Ovary (tissue), 7 donors: ENCODE measurements at regions not wholly inside any gene's neighbourhood (a gene's known extent, or its start where the extent isn't known, plus 50 kb on each side); places are given as distances from the start of the nearest gene placed in this dataset.

ENCODE experiments used
- DNase-seq, 5 donors: peaks; one replicate each; pipeline ENCODE4 v3.0.0-alpha.2; 2019 to 2020
- H3K27ac ChIP-seq, 2 donors: fragments of 200-600 bp; one replicate each; pipeline versions ENCODE4 v1.5.1 to v1.8.0; 2019 to 2022
- H3K27me3 ChIP-seq: fragments of 200-600 bp; one replicate; pipeline ENCODE4 v1.8.0; 2022
- H3K36me3 ChIP-seq: fragments of 200-600 bp; sonication (generic); one replicate; pipeline ENCODE4 v1.5.1; 2019
- H3K4me1 ChIP-seq: one replicate; pipeline ENCODE4 v1.8.1; 2013; ENCODE audit warnings: mild to moderate bottlenecking, moderate library complexity; ENCODE audit not compliant: insufficient read depth
- H3K4me3 ChIP-seq: fragments of 200-600 bp; sonication (generic); one replicate; pipeline ENCODE4 v1.5.1; 2017
- H3K9me3 ChIP-seq, 2 donors: fragments of 200-600 bp in 1 of 2; sonication (generic) in 1 of 2; one replicate each; pipeline versions ENCODE4 v1.5.1 to v1.8.1; 2013 to 2019; ENCODE audit warnings: mild to moderate bottlenecking in 1 of 2, moderate library complexity in 1 of 2
- EP300 ChIP-seq: sonication (generic); formaldehyde crosslinking; IDR thresholded peaks from one replicate; pipeline ENCODE4 v1.6.1; 2017; ENCODE audit warnings: antibody characterized with exemption
- POLR2A ChIP-seq: fragments of 450-650 bp; IDR thresholded peaks from one replicate; pipeline ENCODE4 v1.6.1; 2017; ENCODE audit warnings: antibody characterized with exemption, mild to moderate bottlenecking, moderate library complexity
- WGBS, 3 donors: extraction: QIAGEN DNeasy Blood & Tissue Kit in 1 of 3; methylation state at CpG; one replicate each; pipeline versions ENCODE4 v1.1.5 to v1.1.7; 2013 to 2017; 5-methylcytosine and 5-hydroxymethylcytosine counted together
- intact Hi-C, 4 donors: fragments of 100-400 bp; cut with DNase I; formaldehyde crosslinking; loops; one replicate each; pipeline versions ENCODE4 v1.11.0 to v1.15.1; 2022 to 2023
- TF ChIP-seq, protein P1 (sequence below), 3 donors: fragments of 450-650 bp in 2 of 3; fragments of 200-600 bp in 1 of 3; IDR thresholded peaks; one replicate each; pipeline versions ENCODE4 v1.5.1 to v1.8.0; 2016 to 2022; ENCODE audit warnings: antibody characterized with exemption in 3 of 3, mild to moderate bottlenecking in 1 of 3
- donor health status: DM: no; HTN: no; CAD: no; lungs with moderate emphysema.
- donor health status: DM: no; HTN: no; CAD: no.
- donor health status: Bipolar disorder and iron deficiency.
- donor health status: DM: no; HTN: no; CAD: no.
- donor health status: DM: yes; HTN: yes; CAD: no.

DNA sequence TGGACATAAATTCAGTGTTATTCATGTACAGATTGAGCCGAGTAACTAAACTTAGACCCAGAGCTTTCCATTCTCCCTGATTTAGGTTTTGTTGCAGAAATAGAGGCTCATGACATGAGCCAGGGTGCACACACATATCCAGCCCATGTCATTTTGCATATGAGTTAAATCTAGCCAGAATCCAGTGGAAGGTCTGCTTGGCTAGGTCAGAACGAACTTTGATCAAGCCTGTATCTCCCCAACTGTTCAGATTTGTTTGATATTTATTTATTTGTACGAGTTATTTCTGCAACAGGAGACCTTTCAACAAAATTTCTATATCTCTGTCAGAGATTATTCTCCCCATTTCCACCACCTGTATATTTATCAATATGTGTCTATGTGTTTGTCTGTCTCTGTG, 247.5 kb upstream of the THBS1 start:
- Histone ChIP-seq H3K27me3 (no peaks in the 10 kb centered on the region), H3K4me3 (no peak overlapping the region), H3K36me3 (no peaks in the 10 kb centered on the region), H3K27ac (no peak overlapping the region), H3K4me1 (peaks cover 3% of the 10 kb centered on the region), H3K9me3 (no peaks in the 10 kb centered on the region)
- intact Hi-C loops = no loop called here
- TF ChIP-seq, protein P1, sequence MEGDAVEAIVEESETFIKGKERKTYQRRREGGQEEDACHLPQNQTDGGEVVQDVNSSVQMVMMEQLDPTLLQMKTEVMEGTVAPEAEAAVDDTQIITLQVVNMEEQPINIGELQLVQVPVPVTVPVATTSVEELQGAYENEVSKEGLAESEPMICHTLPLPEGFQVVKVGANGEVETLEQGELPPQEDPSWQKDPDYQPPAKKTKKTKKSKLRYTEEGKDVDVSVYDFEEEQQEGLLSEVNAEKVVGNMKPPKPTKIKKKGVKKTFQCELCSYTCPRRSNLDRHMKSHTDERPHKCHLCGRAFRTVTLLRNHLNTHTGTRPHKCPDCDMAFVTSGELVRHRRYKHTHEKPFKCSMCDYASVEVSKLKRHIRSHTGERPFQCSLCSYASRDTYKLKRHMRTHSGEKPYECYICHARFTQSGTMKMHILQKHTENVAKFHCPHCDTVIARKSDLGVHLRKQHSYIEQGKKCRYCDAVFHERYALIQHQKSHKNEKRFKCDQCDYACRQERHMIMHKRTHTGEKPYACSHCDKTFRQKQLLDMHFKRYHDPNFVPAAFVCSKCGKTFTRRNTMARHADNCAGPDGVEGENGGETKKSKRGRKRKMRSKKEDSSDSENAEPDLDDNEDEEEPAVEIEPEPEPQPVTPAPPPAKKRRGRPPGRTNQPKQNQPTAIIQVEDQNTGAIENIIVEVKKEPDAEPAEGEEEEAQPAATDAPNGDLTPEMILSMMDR (IDR thresholded peaks at IDR 0.05) = no peak
- TF ChIP-seq EP300 (no peak), POLR2A (no peak)
- no peak for DNase-seq
- 62 to 83% (median 74%) methylated on average over 3 of the region's 3 CpGs for WGBS, 3 donors

DNA sequence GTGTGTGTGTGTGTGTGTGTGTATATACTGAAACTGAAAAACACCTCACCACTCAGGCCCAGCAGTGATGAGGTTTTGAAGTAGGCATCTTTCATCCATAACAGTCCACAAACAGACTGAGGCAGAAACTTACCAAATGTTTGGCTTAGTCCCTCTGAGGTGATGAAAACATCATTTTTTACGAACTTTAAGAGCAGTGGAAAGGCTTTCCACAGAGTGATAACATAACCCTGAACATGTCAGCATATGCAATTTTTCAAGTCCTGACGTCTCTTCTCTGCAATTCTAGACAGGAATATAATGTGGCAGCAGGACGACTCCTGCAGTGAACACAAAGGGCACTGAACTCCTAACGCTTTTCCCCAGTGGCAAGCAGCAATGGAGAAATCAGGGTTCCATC, 247.0 kb upstream of the THBS1 start:
- Histone ChIP-seq H3K27ac (no peak overlapping the region), H3K9me3 (no peaks in the 10 kb centered on the region), H3K4me3 (no peak overlapping the region), H3K36me3 (no peaks in the 10 kb centered on the region), H3K4me1 (peaks cover 3% of the 10 kb centered on the region), H3K27me3 (no peaks in the 10 kb centered on the region)
- no peak for DNase-seq
- 59 to 72% (median 68%) methylated on average over 4 of the region's 4 CpGs for WGBS, 3 donors
- intact Hi-C loops = no loop called here
- no peak for TF ChIP-seq EP300
- TF ChIP-seq, protein P1 (IDR thresholded peaks at IDR 0.05) = no peak
- TF ChIP-seq POLR2A = no peak

DNA sequence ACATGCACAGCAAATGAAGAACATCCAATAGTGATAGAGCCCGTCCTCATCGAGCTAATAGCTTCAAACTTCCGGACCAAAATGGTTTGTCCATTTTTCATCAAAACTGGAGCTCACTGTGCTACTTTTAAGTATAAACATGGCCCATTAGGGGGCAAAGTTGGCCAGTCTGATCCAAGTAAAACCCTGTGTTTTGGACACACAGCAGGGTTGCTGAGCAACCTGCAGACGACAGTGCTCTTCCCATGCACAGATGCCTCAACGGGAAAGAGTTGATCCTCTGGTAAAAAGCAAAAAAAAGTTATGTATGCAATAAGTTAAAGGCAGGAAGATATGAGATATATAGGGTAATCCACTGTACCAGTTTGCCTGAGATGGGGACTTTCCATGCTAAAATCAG, 244.0 kb upstream of the THBS1 start:
- TF ChIP-seq EP300 (no peak), POLR2A (no peak)
- TF ChIP-seq, protein P1 (IDR thresholded peaks at IDR 0.05) = no peak
- H3K36me3 ChIP-seq = no peaks in the 10 kb centered on the region
- no peaks in the 10 kb centered on the region for H3K27me3 ChIP-seq
- WGBS, 3 donors = 47 to 65% (median 60%) methylated on average over 5 of the region's 5 CpGs
- no peak overlapping the region for H3K4me3 ChIP-seq
- H3K9me3 ChIP-seq = no peaks in the 10 kb centered on the region
- no peak for DNase-seq
- no peak overlapping the region for H3K27ac ChIP-seq
- intact Hi-C loops = no loop called here
- peaks cover 5% of the 10 kb centered on the region for H3K4me1 ChIP-seq

DNA sequence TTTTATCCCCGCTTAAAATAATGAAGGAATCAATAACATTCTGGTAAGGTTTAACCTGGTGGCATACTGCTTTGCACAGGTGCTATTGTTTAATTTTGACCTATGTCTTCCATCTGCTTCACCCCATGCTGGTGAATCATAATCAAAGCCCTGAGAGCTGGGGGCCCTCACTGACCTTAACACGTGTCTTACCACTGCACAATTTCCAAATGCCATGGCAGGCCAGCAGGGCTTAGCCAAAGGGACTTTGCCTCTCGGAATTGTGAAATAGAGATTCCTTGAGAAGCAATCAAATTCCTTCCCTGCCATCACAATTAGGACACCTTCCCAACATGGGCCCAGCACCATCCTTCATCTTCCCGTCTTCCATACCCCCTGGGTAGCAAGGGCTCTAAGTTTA, 242.6 kb upstream of the THBS1 start:
- 73 to 82% (median 80%) methylated on average over 4 of the region's 4 CpGs for WGBS, 3 donors
- intact Hi-C loops = no loop called here
- Histone ChIP-seq H3K36me3 (no peaks in the 10 kb centered on the region), H3K27me3 (no peaks in the 10 kb centered on the region), H3K27ac (no peak overlapping the region), H3K4me1 (peaks cover 5% of the 10 kb centered on the region), H3K9me3 (no peaks in the 10 kb centered on the region), H3K4me3 (no peak overlapping the region)
- no peak for DNase-seq
- TF ChIP-seq POLR2A (no peak), EP300 (no peak)
- TF ChIP-seq, protein P1 (IDR thresholded peaks at IDR 0.05) = no peak
